GM19467 (cell line): ENCODE measurements at regions not wholly inside any gene's neighbourhood (a gene's known extent, or its start where the extent isn't known, plus 50 kb on each side); places are given as distances from the start of the nearest gene placed in this dataset.

ENCODE experiments used
- ATAC-seq: cut with Tn5 transposase; IDR thresholded peaks from one replicate; pipeline ENCODE4 v1.9.1; 2021; ENCODE audit warnings: mild to moderate bottlenecking, moderate library complexity; ENCODE audit not compliant: unreplicated experiment

- no peak for ATAC-seq
These were observed 283.5 kb downstream of the C1orf94 start for GRCh38 chr1:34460193-34460592.

- ATAC-seq = no peak
These were observed 284.4 kb upstream of the GJB5 start for GRCh38 chr1:34470401-34470800.

- no peak for ATAC-seq
These were observed 280.3 kb upstream of the GJB5 start for GRCh38 chr1:34474566-34474965.

GRCh38 chr1:34476371-34476770 is 278.5 kb upstream of the GJB5 start:
- ATAC-seq = no peak

GRCh38 chr1:34477632-34478141 is 277.2 kb upstream of the GJB5 start:
- ATAC-seq = no peak

GRCh38 chr1:34478515-34479076 is 276.3 kb upstream of the GJB5 start:
- no peak for ATAC-seq

- no peak for ATAC-seq
These were observed 275.1 kb upstream of the GJB5 start for GRCh38 chr1:34479731-34480130.

- ATAC-seq = no peak
These were observed 266.7 kb upstream of the GJB5 start for GRCh38 chr1:34488080-34488708.

GRCh38 chr1:34500451-34500850 is 254.4 kb upstream of the GJB5 start:
- no peak for ATAC-seq

- ATAC-seq = no peak
These were observed 243.0 kb upstream of the GJB5 start for GRCh38 chr1:34511802-34512201.

GRCh38 chr1:34518146-34518699 is 236.6 kb upstream of the GJB5 start:
- no peak for ATAC-seq

- ATAC-seq = no peak
These were observed 234.7 kb upstream of the GJB5 start for GRCh38 chr1:34520111-34520510.

GRCh38 chr1:34524783-34525182 is 230.1 kb upstream of the GJB5 start:
- no peak for ATAC-seq

- peak; percentile 50 for ATAC-seq
These were observed 224.7 kb upstream of the GJB5 start for GRCh38 chr1:34529935-34530859.

GRCh38 chr1:34532113-34532512 is 222.7 kb upstream of the GJB5 start:
- ATAC-seq = no peak

GRCh38 chr1:34538481-34538880 is 216.4 kb upstream of the GJB5 start:
- no peak for ATAC-seq

GRCh38 chr1:34547046-34547674 is 207.7 kb upstream of the GJB5 start:
- ATAC-seq = no peak

GRCh38 chr1:34549199-34549598 is 205.6 kb upstream of the GJB5 start:
- ATAC-seq = no peak

- no peak for ATAC-seq
These were observed 176.5 kb upstream of the GJB5 start for GRCh38 chr1:34578306-34578705.

GRCh38 chr1:34582356-34582755 is 172.5 kb upstream of the GJB5 start:
- ATAC-seq = no peak

- ATAC-seq = no peak
These were observed 167.1 kb upstream of the GJB5 start for GRCh38 chr1:34587761-34588160.
